Stimulated activated naive CD8-positive, alpha-beta T cell treated with anti-CD3 and anti-CD28 coated beads, Interleukin-15, Interleukin-2, amounts not matched to agents 100 U/mL and 50 U/mL, for 24 hours (primary cell): ENCODE measurements at regions not wholly inside any gene's neighbourhood (a gene's known extent, or its start where the extent isn't known, plus 50 kb on each side); places are given as distances from the start of the nearest gene placed in this dataset.
"Not testable (repeated sequence)": the region's sequence is repeated elsewhere in the genome, so short reads cannot be mapped to it uniquely, and the experiment has no call there.

Experiments
- ATAC-seq: fragments of 150-1000 bp; cut with Tn5 transposase; one replicate; pipeline ENCODE4 v1.10.0; 2021
- DNase-seq: peaks from one replicate; pipeline ENCODE4 v3.0.0; 2021

DNA sequence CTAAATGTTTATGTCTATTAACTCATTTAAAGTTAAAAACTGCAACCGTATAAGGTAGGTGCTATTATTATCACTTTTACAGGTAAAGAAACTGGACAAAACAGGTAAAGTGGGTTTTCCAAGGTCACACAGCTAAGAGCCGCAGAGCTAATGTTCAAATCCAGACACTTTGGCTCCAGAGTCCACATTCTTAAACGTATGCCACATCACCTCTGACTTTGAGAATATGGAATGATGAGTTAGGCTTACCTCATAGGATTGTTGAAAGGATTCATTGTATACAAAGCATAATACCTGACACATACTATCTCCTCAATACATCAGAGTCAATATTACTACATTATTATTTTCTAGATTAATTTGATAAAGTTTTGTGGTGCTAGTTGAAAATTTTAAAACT is 240.9 kb upstream of the STT3B start:
- no peak for DNase-seq
- ATAC-seq, result no peak

GRCh38 chr3:31294430-31295149 is 238.1 kb upstream of the STT3B start:
- DNase-seq (no peak), ATAC-seq (no peak)

- no peak for ATAC-seq
- no peak for DNase-seq
Measured at GRCh38 chr3:31295150-31295765, 237.5 kb upstream of the STT3B start.

- DNase-seq (no peak), ATAC-seq (no peak)
Measured at GRCh38 chr3:31297726-31298298, 234.9 kb upstream of the STT3B start.

DNA sequence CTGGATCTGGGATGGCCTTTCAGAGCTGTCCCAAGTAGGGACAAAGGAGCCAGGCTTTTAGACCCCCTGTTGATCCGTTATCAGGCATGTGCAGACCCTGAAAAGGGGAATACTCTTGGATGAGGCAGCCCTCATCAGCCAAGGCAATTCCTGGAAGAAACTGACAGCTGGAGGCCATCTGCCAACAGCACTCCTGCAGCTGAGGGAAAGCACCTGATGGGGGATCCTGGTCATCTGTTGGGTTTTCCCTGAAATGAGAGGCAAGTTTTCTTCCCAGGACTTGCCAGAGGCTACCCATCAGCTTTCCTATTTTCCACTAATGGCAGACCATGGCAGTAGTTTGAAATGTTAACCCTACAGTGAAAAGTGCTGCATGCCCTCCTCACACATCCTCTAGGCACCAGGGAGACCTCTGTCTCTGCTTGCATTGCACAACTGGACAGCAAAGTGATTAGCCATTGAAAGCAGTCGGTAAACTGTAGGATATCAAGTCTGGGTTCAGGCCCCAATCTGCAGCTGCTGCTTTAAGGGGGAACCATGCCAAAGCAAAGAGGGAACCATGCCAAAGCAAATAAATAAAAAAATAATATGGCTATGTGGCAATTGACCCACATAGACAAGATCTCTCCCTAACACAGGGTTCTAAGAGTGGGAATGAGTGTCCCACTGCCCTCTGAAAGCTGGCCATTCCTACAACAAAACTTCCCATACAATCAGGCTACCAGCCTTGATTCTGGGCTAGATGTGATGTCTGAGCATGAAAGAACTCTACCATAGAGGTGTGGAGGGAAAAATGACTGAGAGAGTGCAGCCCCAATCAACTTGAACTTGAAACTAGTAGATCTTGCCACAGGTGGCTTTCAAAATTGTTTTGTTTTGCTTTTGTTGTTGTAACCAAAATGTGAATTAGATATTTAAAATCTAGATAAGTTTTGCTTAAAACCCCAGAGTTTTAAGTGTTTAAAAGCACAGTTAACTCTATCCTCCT is 232.0 kb upstream of the STT3B start:
- DNase-seq (no peak), ATAC-seq (no peak)

- DNase-seq (no peak), ATAC-seq (no peak)
Measured at GRCh38 chr3:31302343-31302742, 230.4 kb upstream of the STT3B start.

DNA sequence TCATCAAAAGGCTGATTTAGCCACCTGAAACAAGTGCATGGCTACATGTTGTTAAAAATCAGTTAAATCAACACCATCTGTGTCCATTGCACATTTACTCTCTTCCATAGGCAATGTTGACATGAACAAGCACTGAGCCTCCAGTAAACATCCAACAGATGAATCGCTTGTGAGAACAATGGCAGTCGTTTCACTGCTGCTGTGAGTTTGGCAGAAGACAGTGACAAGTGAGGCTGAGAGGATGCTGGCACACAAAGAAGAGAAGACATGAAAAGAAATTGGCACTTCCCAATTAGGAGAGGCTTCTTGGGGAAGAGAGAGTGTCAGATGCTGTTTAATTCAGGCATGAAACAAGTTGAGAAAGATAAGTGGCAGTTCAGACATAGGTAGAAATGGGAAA is 227.4 kb upstream of the STT3B start:
- DNase-seq (no peak), ATAC-seq (no peak)

GRCh38 chr3:31307131-31307785 is 225.5 kb upstream of the STT3B start:
- ATAC-seq, result no peak
- no peak for DNase-seq

DNA sequence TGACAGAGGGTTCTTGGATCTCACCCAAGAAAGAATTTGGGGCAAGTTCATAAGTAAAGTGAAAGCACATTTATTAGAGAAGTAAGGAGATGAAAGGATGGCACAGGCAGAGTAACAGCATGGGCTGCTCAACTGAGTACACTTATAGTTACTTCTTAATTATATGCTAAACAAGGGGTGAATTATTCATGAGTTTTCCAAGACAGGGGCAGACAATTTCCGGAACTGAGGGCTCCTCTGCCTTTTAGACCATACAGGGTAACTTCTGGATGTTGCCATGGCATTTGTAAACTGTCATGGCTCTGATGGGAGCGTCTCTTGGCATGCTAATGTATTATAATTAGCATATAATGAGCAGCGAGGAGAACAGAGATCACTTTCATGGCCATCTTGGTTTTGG is 221.2 kb upstream of the STT3B start:
- no peak for ATAC-seq

GRCh38 chr3:31312400-31312799 is 220.3 kb upstream of the STT3B start:
- ATAC-seq (no peak), DNase-seq (no peak)

More for the DNA sequence above, 221.2 kb upstream of the STT3B start:
- DNase-seq, result no peak

GRCh38 chr3:31314258-31314657 is 218.5 kb upstream of the STT3B start:
- no peak for DNase-seq
- no peak for ATAC-seq

- DNase-seq (no peak), ATAC-seq (no peak)
Measured at GRCh38 chr3:31319332-31319731, 213.4 kb upstream of the STT3B start.

- no peak for ATAC-seq
- DNase-seq, result no peak
Measured at GRCh38 chr3:31321620-31322019, 211.1 kb upstream of the STT3B start.

DNA sequence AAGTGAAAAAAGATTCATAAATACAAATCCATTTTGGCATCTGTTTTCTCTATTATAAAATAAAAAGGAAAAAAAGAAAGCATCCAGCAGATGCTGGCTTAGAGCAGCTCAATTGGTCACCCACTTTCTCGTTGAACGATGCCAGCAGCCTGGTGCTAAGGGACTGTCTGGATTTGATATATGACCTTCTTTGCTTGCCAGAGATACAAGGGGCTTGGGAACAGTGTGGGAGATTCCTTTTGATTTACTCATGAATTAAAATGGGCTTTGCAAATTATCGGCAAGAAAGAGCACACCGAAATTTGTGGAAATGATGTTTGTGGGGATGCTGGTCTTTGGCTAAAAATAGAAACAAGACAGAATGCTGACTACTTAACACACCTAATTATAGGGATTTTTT is 210.3 kb upstream of the STT3B start:
- ATAC-seq (no peak), DNase-seq (no peak)

DNA sequence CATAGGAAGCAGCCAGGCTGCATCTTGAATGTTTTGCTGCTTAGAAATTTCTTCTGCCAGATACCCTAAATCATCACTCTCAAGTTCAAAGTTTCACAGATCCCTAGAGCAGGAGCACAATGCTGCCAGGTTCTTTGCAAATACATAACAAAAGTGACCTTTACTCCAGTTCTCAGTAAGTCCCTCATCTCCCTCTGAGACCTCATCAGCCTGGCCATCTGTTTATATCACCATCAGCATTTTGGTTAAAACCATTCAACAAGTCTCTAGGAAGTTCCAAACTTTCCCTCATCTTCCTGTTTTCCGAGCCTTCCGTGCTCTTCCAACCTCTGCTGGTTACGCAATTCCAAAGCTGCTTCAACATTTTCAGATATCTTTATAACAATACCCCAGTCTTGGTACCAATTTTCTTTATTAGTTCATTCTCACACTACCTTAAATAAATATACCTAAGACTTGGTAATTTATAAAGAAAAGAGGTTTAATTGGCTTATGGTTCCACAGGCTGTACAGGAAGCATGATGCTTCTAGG is 204.8 kb upstream of the STT3B start:
- not testable (repeated sequence) for DNase-seq, ATAC-seq

DNA sequence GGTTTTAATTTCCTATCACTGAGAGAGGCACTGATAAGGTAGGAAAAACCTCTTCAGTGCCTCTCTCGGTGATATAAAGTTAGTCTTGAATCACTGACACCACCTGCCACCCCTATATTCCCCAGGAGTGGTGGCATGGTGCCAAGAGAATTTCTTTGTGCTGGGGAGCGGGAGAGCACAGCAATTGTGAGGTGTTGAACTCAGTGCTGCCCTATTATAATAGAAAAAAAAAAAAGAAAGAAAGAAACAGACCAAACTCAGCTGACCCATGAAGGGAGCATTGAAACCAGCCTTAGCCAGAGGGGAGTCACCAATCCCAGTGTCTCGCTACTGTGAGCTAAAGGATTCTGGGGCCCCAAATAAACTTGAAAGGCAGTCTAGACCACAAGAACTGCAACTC is 201.4 kb upstream of the STT3B start:
- ATAC-seq (no peak), DNase-seq (no peak)

GRCh38 chr3:31341130-31341529 is 191.6 kb upstream of the STT3B start:
- DNase-seq (no peak), ATAC-seq (no peak)

GRCh38 chr3:31343075-31343474 is 189.7 kb upstream of the STT3B start:
- ATAC-seq, result no peak
- DNase-seq, result no peak

DNA sequence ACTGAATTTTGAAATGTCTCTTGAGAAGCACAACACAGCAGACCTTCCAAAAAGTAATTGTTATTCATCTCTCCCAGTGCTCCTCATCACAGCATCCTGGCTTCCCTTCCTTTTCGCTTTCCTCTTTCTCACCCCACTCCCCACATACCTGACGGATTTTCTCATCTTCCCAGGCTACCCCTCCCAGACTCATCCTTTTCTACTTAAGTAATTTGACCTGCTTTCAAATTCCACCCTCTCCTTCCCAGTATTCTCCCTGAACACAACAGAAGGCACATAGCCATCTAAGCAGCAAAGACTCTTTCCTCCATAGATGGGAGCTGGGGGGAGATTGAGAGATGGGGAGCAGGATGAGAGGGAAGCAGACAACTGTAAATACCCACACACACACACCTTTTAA is 187.1 kb upstream of the STT3B start:
- no peak for DNase-seq

GRCh38 chr3:31346542-31346979 is 186.2 kb upstream of the STT3B start:
- ATAC-seq (no peak), DNase-seq (no peak)

More for the DNA sequence above, 187.1 kb upstream of the STT3B start:
- ATAC-seq, result no peak

GRCh38 chr3:31349001-31349748 is 183.6 kb upstream of the STT3B start:
- DNase-seq, result no peak
- no peak for ATAC-seq
